ENCODE measurements at regions not wholly inside any gene's neighbourhood (a gene's known extent, or its start where the extent isn't known, plus 50 kb on each side); places are given as distances from the start of the nearest gene placed in this dataset.

GRCh38 chr3:6354653-6355052 is 506.3 kb upstream of the GRM7 start:
- H3K9me3 ChIP-seq (replicated peaks in 1 of 2; ENCODE audit: control insufficient read depth in 2 of 2, insufficient read depth in 1 of 2, low read depth in 1 of 2, low read length in 2 of 2): no peaks in the 10 kb centered on the region
- no peak overlapping the region for H3K27ac ChIP-seq (replicated peaks; ENCODE audit: low read length)
- no peak overlapping the region for H3K14ac ChIP-seq (ENCODE audit: low read length)
- no peak overlapping the region for H3K4me3 ChIP-seq (ENCODE audit: low read length in 2 of 2)
- H2AFZ ChIP-seq (ENCODE audit: low read length): no peak overlapping the region
- no peak overlapping the region for H2BK5ac ChIP-seq (ENCODE audit: low read length)
- no peak overlapping the region for H2BK15ac ChIP-seq (ENCODE audit: low read length)
- H3K23ac ChIP-seq (ENCODE audit: low read depth, low read length, poor library complexity): no peak overlapping the region
- H3K4me2 ChIP-seq (ENCODE audit: insufficient read depth, low read length, poor library complexity, severe bottlenecking): no peak overlapping the region
- no CpG with 5 or more reads among the region's 1 CpG for WGBS, 2 donors (ENCODE audit: extremely low coverage in 2 of 2, insufficient read length in 2 of 2, insufficient replicate concordance in 1 of 2)
- H4K91ac ChIP-seq (ENCODE audit: low read depth, low read length, poor library complexity): no peak overlapping the region
- no peak overlapping the region for H4K8ac ChIP-seq (ENCODE audit: low read depth, low read length)
- H2AK5ac ChIP-seq (ENCODE audit: low read depth, low read length): no peak overlapping the region
- no peaks in the 10 kb centered on the region for H3K27me3 ChIP-seq (ENCODE audit: control insufficient read depth in 3 of 3, insufficient read depth in 3 of 3, low read depth in 1 of 3, low read length in 3 of 3)
- H3K18ac ChIP-seq (ENCODE audit: low read length): no peak overlapping the region
- H2BK12ac ChIP-seq (ENCODE audit: low read length): no peak overlapping the region
- DNase-seq (ENCODE audit: low spot score): no peak
- no peaks in the 10 kb centered on the region for H3K79me1 ChIP-seq (ENCODE audit: low read depth, low read length)
- H3K36me3 ChIP-seq (replicated peaks in 1 of 2; ENCODE audit: control insufficient read depth in 2 of 2, insufficient read depth in 2 of 2, low read length in 2 of 2): no peaks in the 10 kb centered on the region
- H2BK120ac ChIP-seq (ENCODE audit: low read depth, low read length): no peak overlapping the region
- H3K4me1 ChIP-seq (ENCODE audit: control insufficient read depth in 2 of 2, insufficient read depth in 1 of 2, low read depth in 1 of 2, low read length in 2 of 2): no peaks in the 10 kb centered on the region
- no peak overlapping the region for H3K4ac ChIP-seq (ENCODE audit: low read length)
- no peak overlapping the region for H3K9ac ChIP-seq (ENCODE audit: low read depth, low read length, poor library complexity)

- no peak overlapping the region for H3K14ac ChIP-seq (ENCODE audit: low read length)
- DNase-seq (ENCODE audit: low spot score): no peak
Measured at GRCh38 chr3:6362406-6362805, 498.5 kb upstream of the GRM7 start.

GRCh38 chr3:6367171-6367570 is 493.7 kb upstream of the GRM7 start:
- Histone ChIP-seq H3K4me2 (ENCODE audit: insufficient read depth, low read length, poor library complexity, severe bottlenecking) (no peak overlapping the region), H2BK12ac (ENCODE audit: low read length) (no peak overlapping the region), H3K79me1 (ENCODE audit: low read depth, low read length) (no peaks in the 10 kb centered on the region), H3K23ac (ENCODE audit: low read depth, low read length, poor library complexity) (no peak overlapping the region), H2BK15ac (ENCODE audit: low read length) (no peak overlapping the region), H3K4me3 (ENCODE audit: low read length in 2 of 2) (no peak overlapping the region), H2AFZ (ENCODE audit: low read length) (no peak overlapping the region), H3K9me3 (replicated peaks in 1 of 2; ENCODE audit: control insufficient read depth in 2 of 2, insufficient read depth in 1 of 2, low read depth in 1 of 2, low read length in 2 of 2) (no peaks in the 10 kb centered on the region), H2AK5ac (ENCODE audit: low read depth, low read length) (no peak overlapping the region), H2BK120ac (ENCODE audit: low read depth, low read length) (no peak overlapping the region), H3K9ac (ENCODE audit: low read depth, low read length, poor library complexity) (no peak overlapping the region), H3K4me1 (ENCODE audit: control insufficient read depth in 2 of 2, insufficient read depth in 1 of 2, low read depth in 1 of 2, low read length in 2 of 2) (no peaks in the 10 kb centered on the region), H3K4ac (ENCODE audit: low read length) (no peak overlapping the region), H3K14ac (ENCODE audit: low read length) (no peak overlapping the region), H3K27me3 (ENCODE audit: control insufficient read depth in 3 of 3, insufficient read depth in 3 of 3, low read depth in 1 of 3, low read length in 3 of 3) (no peaks in the 10 kb centered on the region), H3K36me3 (replicated peaks in 1 of 2; ENCODE audit: control insufficient read depth in 2 of 2, insufficient read depth in 2 of 2, low read length in 2 of 2) (no peaks in the 10 kb centered on the region), H2BK5ac (ENCODE audit: low read length) (no peak overlapping the region), H3K18ac (ENCODE audit: low read length) (no peak overlapping the region), H3K27ac (replicated peaks; ENCODE audit: low read length) (no peak overlapping the region), H4K91ac (ENCODE audit: low read depth, low read length, poor library complexity) (no peak overlapping the region), H4K8ac (ENCODE audit: low read depth, low read length) (no peak overlapping the region)
- WGBS, 2 donors (ENCODE audit: extremely low coverage in 2 of 2, insufficient read length in 2 of 2, insufficient replicate concordance in 1 of 2): no CpG with 5 or more reads among the region's 2 CpGs
- no peak for DNase-seq (ENCODE audit: low spot score)

More at GRCh38 chr3:6362406-6362805, 498.5 kb upstream of the GRM7 start:
- no peak overlapping the region for H2AK5ac ChIP-seq (ENCODE audit: low read depth, low read length)
- H2BK5ac ChIP-seq (ENCODE audit: low read length): no peak overlapping the region
- no peak overlapping the region for H3K27ac ChIP-seq (replicated peaks; ENCODE audit: low read length)
- H3K36me3 ChIP-seq (replicated peaks in 1 of 2; ENCODE audit: control insufficient read depth in 2 of 2, insufficient read depth in 2 of 2, low read length in 2 of 2): no peaks in the 10 kb centered on the region
- no peak overlapping the region for H3K4me2 ChIP-seq (ENCODE audit: insufficient read depth, low read length, poor library complexity, severe bottlenecking)
- no peak overlapping the region for H2BK12ac ChIP-seq (ENCODE audit: low read length)
- H3K27me3 ChIP-seq (ENCODE audit: control insufficient read depth in 3 of 3, insufficient read depth in 3 of 3, low read depth in 1 of 3, low read length in 3 of 3): no peaks in the 10 kb centered on the region
- H3K4me3 ChIP-seq (ENCODE audit: low read length in 2 of 2): no peak overlapping the region
- H2BK15ac ChIP-seq (ENCODE audit: low read length): no peak overlapping the region
- H3K9me3 ChIP-seq (replicated peaks in 1 of 2; ENCODE audit: control insufficient read depth in 2 of 2, insufficient read depth in 1 of 2, low read depth in 1 of 2, low read length in 2 of 2): no peaks in the 10 kb centered on the region
- no peaks in the 10 kb centered on the region for H3K79me1 ChIP-seq (ENCODE audit: low read depth, low read length)
- WGBS, 2 donors (ENCODE audit: extremely low coverage in 2 of 2, insufficient read length in 2 of 2, insufficient replicate concordance in 1 of 2): no CpG with 5 or more reads among the region's 4 CpGs
- H3K4me1 ChIP-seq (ENCODE audit: control insufficient read depth in 2 of 2, insufficient read depth in 1 of 2, low read depth in 1 of 2, low read length in 2 of 2): no peaks in the 10 kb centered on the region
- H4K91ac ChIP-seq (ENCODE audit: low read depth, low read length, poor library complexity): no peak overlapping the region
- no peak overlapping the region for H2BK120ac ChIP-seq (ENCODE audit: low read depth, low read length)
- no peak overlapping the region for H3K18ac ChIP-seq (ENCODE audit: low read length)
- H4K8ac ChIP-seq (ENCODE audit: low read depth, low read length): no peak overlapping the region
- no peak overlapping the region for H2AFZ ChIP-seq (ENCODE audit: low read length)
- no peak overlapping the region for H3K9ac ChIP-seq (ENCODE audit: low read depth, low read length, poor library complexity)
- no peak overlapping the region for H3K23ac ChIP-seq (ENCODE audit: low read depth, low read length, poor library complexity)
- H3K4ac ChIP-seq (ENCODE audit: low read length): no peak overlapping the region

- Histone ChIP-seq H2BK5ac (ENCODE audit: low read length) (no peak overlapping the region), H3K27ac (replicated peaks; ENCODE audit: low read length) (no peak overlapping the region), H3K4me1 (ENCODE audit: control insufficient read depth in 2 of 2, insufficient read depth in 1 of 2, low read depth in 1 of 2, low read length in 2 of 2) (no peaks in the 10 kb centered on the region), H3K9ac (ENCODE audit: low read depth, low read length, poor library complexity) (no peak overlapping the region), H3K4ac (ENCODE audit: low read length) (no peak overlapping the region), H2BK15ac (ENCODE audit: low read length) (no peak overlapping the region), H4K8ac (ENCODE audit: low read depth, low read length) (no peak overlapping the region), H3K14ac (ENCODE audit: low read length) (no peak overlapping the region), H2AK5ac (ENCODE audit: low read depth, low read length) (no peak overlapping the region), H2AFZ (ENCODE audit: low read length) (no peak overlapping the region), H4K91ac (ENCODE audit: low read depth, low read length, poor library complexity) (no peak overlapping the region), H3K27me3 (ENCODE audit: control insufficient read depth in 3 of 3, insufficient read depth in 3 of 3, low read depth in 1 of 3, low read length in 3 of 3) (no peaks in the 10 kb centered on the region), H3K4me2 (ENCODE audit: insufficient read depth, low read length, poor library complexity, severe bottlenecking) (no peak overlapping the region), H3K18ac (ENCODE audit: low read length) (no peak overlapping the region), H2BK120ac (ENCODE audit: low read depth, low read length) (no peak overlapping the region), H3K23ac (ENCODE audit: low read depth, low read length, poor library complexity) (no peak overlapping the region), H2BK12ac (ENCODE audit: low read length) (no peak overlapping the region), H3K79me1 (ENCODE audit: low read depth, low read length) (no peaks in the 10 kb centered on the region), H3K4me3 (ENCODE audit: low read length in 2 of 2) (no peak overlapping the region), H3K36me3 (replicated peaks in 1 of 2; ENCODE audit: control insufficient read depth in 2 of 2, insufficient read depth in 2 of 2, low read length in 2 of 2) (no peaks in the 10 kb centered on the region), H3K9me3 (replicated peaks in 1 of 2; ENCODE audit: control insufficient read depth in 2 of 2, insufficient read depth in 1 of 2, low read depth in 1 of 2, low read length in 2 of 2) (no peaks in the 10 kb centered on the region)
- no peak for DNase-seq (ENCODE audit: low spot score)
- no CpG with 5 or more reads among the region's 2 CpGs for WGBS, 2 donors (ENCODE audit: extremely low coverage in 2 of 2, insufficient read length in 2 of 2, insufficient replicate concordance in 1 of 2)
Measured at GRCh38 chr3:6392123-6392522, 468.8 kb upstream of the GRM7 start.
